ENCODE measurements at regions not wholly inside any gene's neighbourhood (a gene's known extent, or its start where the extent isn't known, plus 50 kb on each side); places are given as distances from the start of the nearest gene placed in this dataset.

DNA sequence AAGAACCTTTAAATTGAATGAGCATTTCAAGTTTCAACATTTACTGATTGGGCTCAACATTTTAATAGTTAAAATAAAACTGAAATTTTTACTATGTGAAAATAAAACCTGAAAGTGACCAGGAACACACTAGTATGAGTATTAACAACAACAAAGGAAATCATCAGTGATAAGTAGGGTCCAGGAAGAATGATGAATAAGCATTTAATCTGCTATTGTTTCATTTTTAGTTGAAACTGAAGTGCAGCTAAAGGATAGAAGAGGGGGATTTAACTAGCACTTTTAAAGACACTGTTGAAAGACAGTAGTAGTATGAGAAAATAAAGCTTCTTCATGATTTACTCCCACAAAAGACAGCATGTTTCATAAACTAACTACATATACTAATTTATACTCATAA, 250.9 kb upstream of the IPO5 start:
- TF ChIP-seq CTCF (IDR thresholded peaks at IDR 0.05; ENCODE audit: low read length) = no peak
- no peak for TF ChIP-seq EZH2 (IDR thresholded peaks at IDR 0.05; ENCODE audit: borderline replicate concordance, low read length)
- Histone ChIP-seq H3K9me2 (ENCODE audit: low read depth, low read length) (no peaks in the 10 kb centered on the region), H3K79me2 (ENCODE audit: insufficient read depth, low read length) (no peaks in the 10 kb centered on the region), H3K4me3 (ENCODE audit: low read depth, low read length, poor library complexity, severe bottlenecking) (no peak overlapping the region), H3K27ac (ENCODE audit: low read depth, low read length, poor library complexity, severe bottlenecking) (no peak overlapping the region), H4K20me1 (ENCODE audit: insufficient read depth, low read length) (no peaks in the 10 kb centered on the region), H3F3A (ENCODE audit: insufficient read depth, low read length) (no peaks in the 10 kb centered on the region), H3K36me3 (ENCODE audit: insufficient read depth, low read length) (no peaks in the 10 kb centered on the region), H3K27me3 (ENCODE audit: insufficient read depth, low read length) (no peaks in the 10 kb centered on the region), H2AFZ (ENCODE audit: low read length) (no peak overlapping the region), H3K4me2 (ENCODE audit: low read length) (no peak overlapping the region), H3K9me3 (ENCODE audit: low read length) (no peaks in the 10 kb centered on the region), H3K9ac (ENCODE audit: low read length) (no peak overlapping the region), H3K4me1 (ENCODE audit: insufficient read depth, low read length, severe bottlenecking) (no peaks in the 10 kb centered on the region)

DNA sequence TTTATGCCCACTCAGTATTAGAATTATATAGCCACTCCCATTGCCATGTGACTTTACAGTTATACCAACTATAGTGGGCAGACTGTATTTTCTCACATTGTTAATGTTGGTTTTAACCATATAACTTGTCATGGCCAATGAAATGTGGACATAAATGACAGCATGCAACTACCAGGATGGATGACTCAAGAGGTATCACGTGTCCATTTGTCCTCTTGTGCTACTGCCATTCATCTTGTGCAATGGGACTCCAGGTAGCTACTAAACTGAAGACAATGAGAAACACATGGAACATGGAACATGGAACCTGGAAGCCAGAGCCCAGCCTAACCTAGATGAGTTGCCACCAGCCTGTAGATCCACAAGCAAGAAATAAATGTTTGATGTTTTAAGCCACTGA, 242.7 kb upstream of the IPO5 start:
- Histone ChIP-seq H4K20me1 (ENCODE audit: insufficient read depth, low read length) (no peaks in the 10 kb centered on the region), H3F3A (ENCODE audit: insufficient read depth, low read length) (no peaks in the 10 kb centered on the region), H3K4me1 (ENCODE audit: insufficient read depth, low read length, severe bottlenecking) (no peaks in the 10 kb centered on the region), H3K9me2 (ENCODE audit: low read depth, low read length) (no peaks in the 10 kb centered on the region), H3K27me3 (ENCODE audit: insufficient read depth, low read length) (no peaks in the 10 kb centered on the region), H3K9ac (ENCODE audit: low read length) (no peak overlapping the region), H2AFZ (ENCODE audit: low read length) (no peak overlapping the region), H3K4me2 (ENCODE audit: low read length) (no peak overlapping the region), H3K36me3 (ENCODE audit: insufficient read depth, low read length) (no peaks in the 10 kb centered on the region), H3K27ac (ENCODE audit: low read depth, low read length, poor library complexity, severe bottlenecking) (no peak overlapping the region), H3K4me3 (ENCODE audit: low read depth, low read length, poor library complexity, severe bottlenecking) (no peak overlapping the region), H3K9me3 (ENCODE audit: low read length) (no peaks in the 10 kb centered on the region), H3K79me2 (ENCODE audit: insufficient read depth, low read length) (no peaks in the 10 kb centered on the region)
- TF ChIP-seq EZH2 (IDR thresholded peaks at IDR 0.05; ENCODE audit: borderline replicate concordance, low read length) (no peak), CTCF (IDR thresholded peaks at IDR 0.05; ENCODE audit: low read length) (no peak)

DNA sequence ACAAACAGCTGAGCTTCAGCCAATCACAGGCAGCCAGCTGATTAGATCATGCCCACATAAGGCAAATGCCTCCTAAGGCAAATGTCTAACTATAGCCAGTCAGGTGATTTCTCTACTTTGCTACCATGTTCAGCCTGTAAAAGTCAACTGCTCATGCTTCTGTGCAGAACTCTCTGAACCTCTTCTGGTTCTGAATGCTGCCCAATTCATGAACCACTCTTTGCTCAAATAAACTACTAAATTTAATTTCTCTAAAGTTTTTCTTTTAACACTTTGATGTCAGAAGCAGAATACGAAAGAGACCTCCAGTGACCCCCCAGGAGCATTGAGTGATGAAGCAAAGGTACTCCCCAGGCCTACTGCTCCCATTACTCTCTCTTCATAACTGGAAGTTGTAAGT, 240.7 kb upstream of the IPO5 start:
- H3K9me2 ChIP-seq (ENCODE audit: low read depth, low read length) = no peaks in the 10 kb centered on the region
- no peaks in the 10 kb centered on the region for H3K79me2 ChIP-seq (ENCODE audit: insufficient read depth, low read length)
- H3K4me3 ChIP-seq (ENCODE audit: low read depth, low read length, poor library complexity, severe bottlenecking) = no peak overlapping the region

More for the DNA sequence above, 240.7 kb upstream of the IPO5 start:
- H3K27ac ChIP-seq (ENCODE audit: low read depth, low read length, poor library complexity, severe bottlenecking) = no peak overlapping the region
- no peaks in the 10 kb centered on the region for H3K4me1 ChIP-seq (ENCODE audit: insufficient read depth, low read length, severe bottlenecking)
- no peaks in the 10 kb centered on the region for H3K9me3 ChIP-seq (ENCODE audit: low read length)
- H3K27me3 ChIP-seq (ENCODE audit: insufficient read depth, low read length) = no peaks in the 10 kb centered on the region
- TF ChIP-seq EZH2 (IDR thresholded peaks at IDR 0.05; ENCODE audit: borderline replicate concordance, low read length) = no peak
- no peak for TF ChIP-seq CTCF (IDR thresholded peaks at IDR 0.05; ENCODE audit: low read length)
- no peaks in the 10 kb centered on the region for H3K36me3 ChIP-seq (ENCODE audit: insufficient read depth, low read length)
- no peak overlapping the region for H3K4me2 ChIP-seq (ENCODE audit: low read length)
- H4K20me1 ChIP-seq (ENCODE audit: insufficient read depth, low read length) = no peaks in the 10 kb centered on the region
- H2AFZ ChIP-seq (ENCODE audit: low read length) = no peak overlapping the region
- no peak overlapping the region for H3K9ac ChIP-seq (ENCODE audit: low read length)
- no peaks in the 10 kb centered on the region for H3F3A ChIP-seq (ENCODE audit: insufficient read depth, low read length)

All from OCI-LY1 (cell line).